Endothelial cell of umbilical vein (primary cell): ENCODE measurements at regions not wholly inside any gene's neighbourhood (a gene's known extent, or its start where the extent isn't known, plus 50 kb on each side); places are given as distances from the start of the nearest gene placed in this dataset.

ENCODE experiments used
- BruUV-seq: library from RNA; stranded (reverse); fragments of 400-500 nt; replicated peaks from 2 replicates; lab custom pipeline; 2021; lab: Mats Ljungman, UMichigan
- CTCF ChIA-PET: fragments of 300-600, 350-600 bp; sonication (Branson Sonifier 250); formaldehyde crosslinking; loops from one replicate; lab custom pipeline; 2021; ENCODE audit warnings: antibody characterized with exemption, inconsistent platforms; lab: Charles Lee
- POLR2A ChIA-PET: fragments of 300-600, 350-600 bp; sonication (Branson Sonifier 250); formaldehyde crosslinking; loops from one replicate; lab custom pipeline; 2021; ENCODE audit warnings: antibody characterized with exemption, inconsistent platforms; lab: Charles Lee
- DNase-seq: peaks from one replicate; pipeline ENCODE4 v3.0.0-alpha.2; 2011; ENCODE audit warnings: low read depth, low spot score
- FAIRE-seq: peaks from 2 replicates; lab custom pipeline; 2011; peaks lifted over from hg19 to GRCh38; lab: Jason Lieb, UNC
- H2AFZ ChIP-seq: 2 replicates; pipeline ENCODE4 v1.6.0; 2012; ENCODE audit warnings: low read depth, low read length, control low read depth, inconsistent platforms
- H3K27ac ChIP-seq: 2 replicates; pipeline ENCODE4 v1.5.1; 2011; ENCODE audit warnings: low read depth, mild to moderate bottlenecking, control low read depth, low read length, moderate library complexity; ENCODE audit not compliant: insufficient read depth
- H3K27me3 ChIP-seq, 2 experiments: 2 replicates each; pipeline versions ENCODE4 v1.6.0 to v1.6.1; 2011; ENCODE audit warnings: low read length in 2 of 2, mixed read lengths in 1 of 2; ENCODE audit not compliant: control insufficient read depth in 2 of 2, insufficient read depth in 2 of 2
- H3K36me3 ChIP-seq, 2 experiments: 2 replicates in 1 of 2; 3 replicates in 1 of 2; pipeline ENCODE4 v1.5.1; 2011; ENCODE audit warnings: low read length in 2 of 2, mild to moderate bottlenecking in 1 of 2, moderate library complexity in 1 of 2; ENCODE audit not compliant: control insufficient read depth in 2 of 2, insufficient read depth in 2 of 2; ENCODE audit errors: extremely low read depth in 1 of 2
- H3K4me1 ChIP-seq: 3 replicates; pipeline ENCODE4 v1.5.1; 2011; ENCODE audit warnings: mild to moderate bottlenecking, low read length; ENCODE audit not compliant: control insufficient read depth, insufficient read depth; ENCODE audit errors: extremely low read depth
- H3K4me2 ChIP-seq: 2 replicates; pipeline ENCODE4 v1.6.1; 2011; ENCODE audit warnings: low read length, control low read depth, mixed read lengths; ENCODE audit not compliant: insufficient read depth
- H3K4me3 ChIP-seq, 3 experiments: fragments of 200-600 bp in 1 of 3; sonication (generic), shearing (Covaris generic) in 1 of 3; replicated peaks in 1 of 3; 2 replicates each; pipeline ENCODE4 v1.5.1; 2011 to 2016; ENCODE audit warnings: control low read depth in 3 of 3, low read length in 3 of 3, mild to moderate bottlenecking in 2 of 3, inconsistent platforms in 1 of 3, low read depth in 1 of 3, moderate library complexity in 1 of 3; ENCODE audit not compliant: insufficient read depth in 1 of 3
- H3K79me2 ChIP-seq: 2 replicates; pipeline ENCODE4 v1.6.0; 2012; ENCODE audit warnings: low read length, inconsistent platforms; ENCODE audit not compliant: control insufficient read depth, insufficient read depth
- H3K9ac ChIP-seq: replicated peaks from 2 replicates; pipeline ENCODE3; 2011; ENCODE audit warnings: low read length, control low read depth; ENCODE audit not compliant: insufficient read depth; ENCODE audit errors: extremely low read depth
- H3K9me1 ChIP-seq: replicated peaks from 3 replicates; pipeline ENCODE4 v1.6.0; 2011; ENCODE audit warnings: mild to moderate bottlenecking, low read length; ENCODE audit not compliant: control insufficient read depth, insufficient read depth; ENCODE audit errors: extremely low read depth
- H3K9me3 ChIP-seq: replicated peaks from 2 replicates; pipeline ENCODE4 v1.5.1; 2012; ENCODE audit warnings: low read length, inconsistent platforms; ENCODE audit not compliant: control insufficient read depth, insufficient read depth
- H4K20me1 ChIP-seq: replicated peaks from 2 replicates; pipeline ENCODE3; 2011; ENCODE audit warnings: mild to moderate bottlenecking, low read length; ENCODE audit not compliant: control insufficient read depth, insufficient read depth; ENCODE audit errors: extremely low read depth
- CTCF ChIP-seq, 2 donors: IDR thresholded peaks; 1 replicate in 1 of 2; 2 replicates in 1 of 2; pipeline ENCODE4 v1.5.1; 2011; ENCODE audit warnings: low read length in 2 of 2, mild to moderate bottlenecking in 2 of 2, moderate library complexity in 2 of 2, control low read depth in 1 of 2, inconsistent platforms in 1 of 2, low read depth in 1 of 2; ENCODE audit not compliant: insufficient read depth in 1 of 2; ENCODE audit errors: extremely low read depth in 1 of 2
- EZH2 ChIP-seq: IDR thresholded peaks from 2 replicates; pipeline ENCODE4 v1.6.1; 2012; ENCODE audit warnings: borderline replicate concordance, low read depth, mild to moderate bottlenecking, moderate library complexity, low read length, inconsistent platforms; ENCODE audit not compliant: severe bottlenecking
- FOS ChIP-seq: IDR thresholded peaks from 2 replicates; pipeline ENCODE4 v1.6.1; 2011; ENCODE audit warnings: mild to moderate bottlenecking, low read length, moderate library complexity, borderline replicate concordance; ENCODE audit not compliant: insufficient read depth
- GATA2 ChIP-seq: IDR thresholded peaks from 2 replicates; pipeline ENCODE4 v1.7.0; 2011; ENCODE audit warnings: low read depth, mild to moderate bottlenecking, moderate library complexity, mixed read lengths, low read length; ENCODE audit not compliant: insufficient read length, insufficient read depth
- JUN ChIP-seq: IDR thresholded peaks from 2 replicates; pipeline ENCODE4 v1.6.1; 2011; ENCODE audit warnings: borderline replicate concordance, low read depth; ENCODE audit not compliant: insufficient read length, insufficient read depth
- MAX ChIP-seq: IDR thresholded peaks from 2 replicates; pipeline ENCODE4 v1.6.1; 2011; ENCODE audit not compliant: insufficient read depth, insufficient read length
- MYC ChIP-seq: IDR thresholded peaks from one replicate; pipeline ENCODE4 v1.6.1; 2011; ENCODE audit warnings: mild to moderate bottlenecking, low read depth, low read length
- POLR2A ChIP-seq: IDR thresholded peaks from 2 replicates; pipeline ENCODE4 v1.6.1; 2012; ENCODE audit warnings: low read depth, mild to moderate bottlenecking, control low read depth, low read length
- POLR2AphosphoS5 ChIP-seq: IDR thresholded peaks from 2 replicates; pipeline ENCODE4 v1.6.1; 2012; ENCODE audit warnings: low read depth, mild to moderate bottlenecking, control low read depth, low read length, moderate library complexity; ENCODE audit not compliant: insufficient read depth
- dilution Hi-C: fragments of 300-500 bp; cut with MboI; formaldehyde crosslinking; loops from one replicate; pipeline ENCODE4 v1.15.0; 2019; ENCODE audit warnings: low sequenced_read_pairs; ENCODE audit not compliant: extremely low pct_ligation_motif_present
- intact Hi-C: fragments of 100-400 bp; cut with micrococcal nuclease; formaldehyde crosslinking; loops from one replicate; pipeline ENCODE4 v1.10.0; 2022

- ChIA-PET CTCF (no interaction called here), POLR2A (no interaction called here)
- no peak overlapping the region for H2AFZ ChIP-seq
- FAIRE-seq (no peak), DNase-seq (no peak)
- H3K27me3 ChIP-seq, result no peaks in the 10 kb centered on the region
- H3K4me1 ChIP-seq, result no peaks in the 10 kb centered on the region
- H3K9me1 ChIP-seq, result no peaks in the 10 kb centered on the region
- no peak overlapping the region for H3K27ac ChIP-seq
- no peak for TF ChIP-seq JUN
- no peak for TF ChIP-seq POLR2AphosphoS5
- no peak for TF ChIP-seq POLR2A
- no peak for TF ChIP-seq CTCF (IDR thresholded peaks at IDR 0.05; ENCODE audit: extremely low read depth in 1 of 2, insufficient read depth in 1 of 2, low read depth in 1 of 2, low read length in 2 of 2)
- no peak overlapping the region for H3K4me3 ChIP-seq
- H3K4me2 ChIP-seq, result no peak overlapping the region
- H4K20me1 ChIP-seq, result no peaks in the 10 kb centered on the region
- no peaks in the 10 kb centered on the region for H3K9me3 ChIP-seq
- no peaks in the 10 kb centered on the region for H3K36me3 ChIP-seq
- H3K79me2 ChIP-seq, result no peaks in the 10 kb centered on the region
- intact Hi-C loops (loop anchor here (5.0 kb wide), 1 partner anchor 56 kb away; no protein-coding TSS in a partner anchor), dilution Hi-C loops (no loop called here)
- BruUV-seq, result no TSS peak
- H3K9ac ChIP-seq, result no peak overlapping the region
Measured at GRCh38 chr1:214993419-214993818, 89.1 kb upstream of the KCNK2 start.

GRCh38 chr1:214997685-214998084 is 84.9 kb upstream of the KCNK2 start:
- Histone ChIP-seq H3K4me3 (no peak overlapping the region), H3K9ac (no peak overlapping the region), H3K27ac (no peak overlapping the region), H3K4me1 (no peaks in the 10 kb centered on the region), H3K27me3 (no peaks in the 10 kb centered on the region), H3K4me2 (no peak overlapping the region), H3K36me3 (no peaks in the 10 kb centered on the region), H3K9me1 (no peaks in the 10 kb centered on the region), H2AFZ (no peak overlapping the region), H4K20me1 (no peaks in the 10 kb centered on the region), H3K9me3 (no peaks in the 10 kb centered on the region), H3K79me2 (no peaks in the 10 kb centered on the region)
- dilution Hi-C loops (no loop called here), intact Hi-C loops (no loop called here)
- ChIA-PET CTCF (interaction anchor here (1.5 kb wide), 1 partner anchor 35 kb away, joined by 4 read pairs; no protein-coding TSS in a partner anchor), POLR2A (no interaction called here)
- TF ChIP-seq POLR2AphosphoS5 (no peak), MYC (no peak), POLR2A (no peak), CTCF (IDR thresholded peaks at IDR 0.05; ENCODE audit: extremely low read depth in 1 of 2, insufficient read depth in 1 of 2, low read depth in 1 of 2, low read length in 2 of 2) (no peak), JUN (no peak), EZH2 (no peak), MAX (no peak), FOS (no peak), GATA2 (no peak)
- no TSS peak for BruUV-seq
- no peak for FAIRE-seq
- no peak for DNase-seq
